BJ (cell line): ENCODE measurements at regions not wholly inside any gene's neighbourhood (a gene's known extent, or its start where the extent isn't known, plus 50 kb on each side); places are given as distances from the start of the nearest gene placed in this dataset.

ENCODE experiments used
- CTCF ChIA-PET: fragments of 350-600 bp; formaldehyde crosslinking; extraction: SDS; loops from one replicate; lab custom pipeline; 2021; ENCODE audit warnings: antibody characterized with exemption, inconsistent platforms; lab: Yijun Ruan, JAX
- POLR2A ChIA-PET: fragments of 300-600 bp; sonication (Branson Sonifier 250); formaldehyde crosslinking; extraction: SDS; loops from one replicate; lab custom pipeline; 2021; ENCODE audit warnings: antibody characterized with exemption; lab: Charles Lee
- DNase-seq: peaks from one replicate; pipeline ENCODE4 v3.0.0-alpha.2; 2011; ENCODE audit warnings: low read depth
- H3K27me3 ChIP-seq: 2 replicates; pipeline ENCODE4 v1.6.0; 2011; ENCODE audit warnings: low read length; ENCODE audit not compliant: control insufficient read depth, insufficient read depth
- H3K36me3 ChIP-seq: 2 replicates; pipeline ENCODE4 v1.5.1; 2011; ENCODE audit warnings: low read length; ENCODE audit not compliant: control insufficient read depth, insufficient read depth
- H3K4me3 ChIP-seq: 2 replicates; pipeline ENCODE4 v1.5.1; 2011; ENCODE audit warnings: low read depth, mild to moderate bottlenecking, control low read depth, low read length
- CTCF ChIP-seq: IDR thresholded peaks from 2 replicates; pipeline ENCODE4 v1.5.1; 2011; ENCODE audit warnings: low read depth, mild to moderate bottlenecking, control low read depth, inconsistent platforms, low read length, moderate library complexity; ENCODE audit not compliant: insufficient read depth

DNA sequence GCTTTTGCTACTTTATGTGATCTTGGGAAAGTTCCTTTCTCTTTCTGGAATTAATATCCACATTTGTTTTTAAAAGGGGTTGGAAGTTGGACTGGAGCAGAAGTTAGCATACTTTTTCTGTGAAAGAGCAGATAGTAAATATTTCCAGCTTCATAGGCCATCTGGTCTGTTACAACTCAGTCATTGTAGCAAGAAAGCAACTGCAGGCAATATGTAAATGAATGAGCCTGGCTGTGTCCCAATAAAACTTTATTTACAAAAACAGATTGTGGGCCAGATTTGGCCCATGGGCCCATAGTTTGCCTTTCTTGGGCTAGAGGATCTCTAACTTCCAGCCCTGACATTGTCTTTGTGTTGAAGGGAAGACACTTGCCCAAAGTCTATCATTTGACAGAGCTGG lies 104.4 kb downstream of the ACTL7B start:
- Histone ChIP-seq H3K36me3 (no peaks in the 10 kb centered on the region), H3K27me3 (no peaks in the 10 kb centered on the region), H3K4me3 (no peak overlapping the region)
- POLR2A ChIA-PET = no interaction called here
- DNase-seq = peak; percentile 15
- no peak for TF ChIP-seq CTCF
- CTCF ChIA-PET = interaction anchor here (0.6 to 1.6 kb wide), 3 partner anchors 10 to 317 kb away, joined by 3 to 8 read pairs (median 3); no protein-coding TSS in a partner anchor

GRCh38 chr9:108750661-108751215 lies 105.0 kb downstream of the ACTL7B start:
- POLR2A ChIA-PET = no interaction called here
- CTCF ChIA-PET = no interaction called here
- no peak for DNase-seq
- H3K4me3 ChIP-seq = no peak overlapping the region
- no peaks in the 10 kb centered on the region for H3K27me3 ChIP-seq
- H3K36me3 ChIP-seq = no peaks in the 10 kb centered on the region
- TF ChIP-seq CTCF = no peak

- H3K4me3 ChIP-seq = no peak overlapping the region
- ChIA-PET POLR2A (no interaction called here), CTCF (interaction anchor here (0.7 to 1.7 kb wide), 2 partner anchors 13 to 1265 kb away, joined by 3 to 8 read pairs; no protein-coding TSS in a partner anchor)
- no peak for TF ChIP-seq CTCF
- no peaks in the 10 kb centered on the region for H3K27me3 ChIP-seq
- DNase-seq = no peak
- no peaks in the 10 kb centered on the region for H3K36me3 ChIP-seq
Measured at GRCh38 chr9:108748776-108749175, 107.0 kb downstream of the ACTL7B start.

GRCh38 chr9:108746864-108747263 lies 108.9 kb downstream of the ACTL7B start:
- H3K36me3 ChIP-seq = no peaks in the 10 kb centered on the region
- ChIA-PET POLR2A (no interaction called here), CTCF (no interaction called here)
- H3K27me3 ChIP-seq = no peaks in the 10 kb centered on the region
- no peak for TF ChIP-seq CTCF
- H3K4me3 ChIP-seq = no peak overlapping the region
- DNase-seq = peak; percentile 22

DNA sequence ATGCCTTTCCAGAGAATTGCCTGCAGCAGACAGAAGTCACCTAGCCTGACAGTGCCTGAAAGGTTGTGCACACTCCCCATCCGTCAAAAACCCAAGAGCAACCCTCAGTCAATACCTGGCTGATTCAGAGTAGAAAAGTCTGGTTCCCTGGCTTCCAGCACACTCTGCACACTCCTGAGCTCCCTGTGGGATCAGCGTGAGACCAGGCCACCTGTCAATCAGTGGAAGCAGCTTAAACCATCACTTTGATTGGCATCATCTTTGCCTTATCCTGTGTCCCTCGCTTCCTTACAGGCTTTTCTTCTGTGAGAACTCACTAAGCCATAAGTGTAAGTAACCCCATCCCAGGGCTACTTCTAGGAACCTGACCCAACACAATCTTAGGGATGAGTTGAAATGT lies 109.8 kb downstream of the ACTL7B start:
- no peak overlapping the region for H3K4me3 ChIP-seq
- no peaks in the 10 kb centered on the region for H3K36me3 ChIP-seq
- CTCF ChIA-PET = interaction anchor here (1.1 kb wide), 2 partner anchors 15 to 21 kb away, joined by 3 read pairs; no protein-coding TSS in a partner anchor
- POLR2A ChIA-PET = no interaction called here
- TF ChIP-seq CTCF = no peak
- no peaks in the 10 kb centered on the region for H3K27me3 ChIP-seq
- DNase-seq = no peak
